ENCODE measurements at regions not wholly inside any gene's neighbourhood (a gene's known extent, or its start where the extent isn't known, plus 50 kb on each side); places are given as distances from the start of the nearest gene placed in this dataset.

- DNase-seq = no peak
- Histone ChIP-seq H3K27ac (ENCODE audit: low read depth in 1 of 2, low read length in 1 of 2) (peak overlapping the region in 1 of 2 donors; percentile 54), H3K9me3 (ENCODE audit: control insufficient read depth in 4 of 4, insufficient read depth in 3 of 4, low read length in 3 of 4) (peaks cover 0 to 2% (median 0%) of the 10 kb centered on the region in 4 donors), H3K4me3 (no peak overlapping the region), H3K36me3 (ENCODE audit: control insufficient read depth in 4 of 4, insufficient read depth in 4 of 4, low read length in 4 of 4) (no peaks in the 10 kb centered on the region), H3K27me3 (ENCODE audit: control insufficient read depth in 3 of 3, insufficient read depth in 3 of 3, low read length in 2 of 3) (no peaks in the 10 kb centered on the region), H3K4me1 (ENCODE audit: control insufficient read depth in 5 of 5, insufficient read depth in 5 of 5, low read length in 5 of 5) (peaks cover 0 to 37% (median 13%) of the 10 kb centered on the region in 5 donors), H3K9ac (ENCODE audit: insufficient read depth in 1 of 2, low read length in 2 of 2) (no peak overlapping the region)
- 87 to 89% methylated on average over 10 of the region's 10 CpGs for WGBS, 2 donors
- ATAC-seq (ENCODE audit: insufficient read depth, low FRiP score) = no peak
- TF ChIP-seq CTCF (IDR thresholded peaks at IDR 0.05; ENCODE audit: control extremely low read depth, extremely low read depth) = no peak
Observed at GRCh38 chr9:107742531-107743309, 253.2 kb upstream of the KLF4 start.

- no peak overlapping the region for H3K27ac ChIP-seq (ENCODE audit: low read depth in 1 of 2, low read length in 1 of 2)
- H3K9me3 ChIP-seq (ENCODE audit: control insufficient read depth in 4 of 4, insufficient read depth in 3 of 4, low read length in 3 of 4) = no peaks in the 10 kb centered on the region
- no peaks in the 10 kb centered on the region for H3K36me3 ChIP-seq (ENCODE audit: control insufficient read depth in 4 of 4, insufficient read depth in 4 of 4, low read length in 4 of 4)
- no peak overlapping the region for H3K4me3 ChIP-seq
- ATAC-seq (ENCODE audit: insufficient read depth, low FRiP score) = no peak
- peaks cover 0 to 59% (median 13%) of the 10 kb centered on the region in 5 donors for H3K4me1 ChIP-seq (ENCODE audit: control insufficient read depth in 5 of 5, insufficient read depth in 5 of 5, low read length in 5 of 5)
- TF ChIP-seq CTCF (IDR thresholded peaks at IDR 0.05; ENCODE audit: control extremely low read depth, extremely low read depth) = no peak
- DNase-seq = peak; percentile 49 to 84 (median 80)
- WGBS, 2 donors = 80 to 95% methylated on average over 10 of the region's 10 CpGs
- no peak overlapping the region for H3K9ac ChIP-seq (ENCODE audit: insufficient read depth in 1 of 2, low read length in 2 of 2)
- no peaks in the 10 kb centered on the region for H3K27me3 ChIP-seq (ENCODE audit: control insufficient read depth in 3 of 3, insufficient read depth in 3 of 3, low read length in 2 of 3)
Observed at GRCh38 chr9:107740088-107740980, 250.8 kb upstream of the KLF4 start.

GRCh38 chr9:107739601-107740082, 250.1 kb upstream of the KLF4 start:
- Histone ChIP-seq H3K4me1 (ENCODE audit: control insufficient read depth in 5 of 5, insufficient read depth in 5 of 5, low read length in 5 of 5) (peaks cover 0 to 66% (median 17%) of the 10 kb centered on the region in 5 donors), H3K9ac (ENCODE audit: insufficient read depth in 1 of 2, low read length in 2 of 2) (no peak overlapping the region), H3K27ac (ENCODE audit: low read depth in 1 of 2, low read length in 1 of 2) (no peak overlapping the region), H3K4me3 (no peak overlapping the region), H3K9me3 (ENCODE audit: control insufficient read depth in 4 of 4, insufficient read depth in 3 of 4, low read length in 3 of 4) (no peaks in the 10 kb centered on the region), H3K27me3 (ENCODE audit: control insufficient read depth in 3 of 3, insufficient read depth in 3 of 3, low read length in 2 of 3) (no peaks in the 10 kb centered on the region), H3K36me3 (ENCODE audit: control insufficient read depth in 4 of 4, insufficient read depth in 4 of 4, low read length in 4 of 4) (no peaks in the 10 kb centered on the region)
- DNase-seq = peak; percentile 71 to 83 (median 79)
- no peak for TF ChIP-seq CTCF (IDR thresholded peaks at IDR 0.05; ENCODE audit: control extremely low read depth, extremely low read depth)
- 61 to 77% methylated on average over 12 of the region's 12 CpGs for WGBS, 2 donors
- ATAC-seq (ENCODE audit: insufficient read depth, low FRiP score) = peak; percentile 37
